ENCODE measurements at regions not wholly inside any gene's neighbourhood (a gene's known extent, or its start where the extent isn't known, plus 50 kb on each side); places are given as distances from the start of the nearest gene placed in this dataset.
A peak's percentile ranks its signal among the peaks of the same experiment; 100 is the strongest.

GRCh38 chr15:66842710-66843441 is 140.8 kb downstream of the SMAD6 start:
- peaks cover 24% of the 10 kb centered on the region for H3K4me1 ChIP-seq (ENCODE audit: insufficient read depth, low read length)
- H3K27ac ChIP-seq (ENCODE audit: low read depth, low read length), result peak overlapping the region; percentile 35
- no peaks in the 10 kb centered on the region for H3K27me3 ChIP-seq (ENCODE audit: control insufficient read depth in 1 of 2, insufficient read depth in 2 of 2, low read length in 2 of 2)
- H3K4me3 ChIP-seq (ENCODE audit: low read depth in 1 of 2, low read length in 2 of 2), result peak overlapping the region; percentile 21 to 30
- H3K9ac ChIP-seq (ENCODE audit: low read length), result peak overlapping the region; percentile 19
- no peaks in the 10 kb centered on the region for H3K9me3 ChIP-seq (ENCODE audit: low read length)
- no peaks in the 10 kb centered on the region for H3K36me3 ChIP-seq (ENCODE audit: insufficient read depth, low read length)

- H3K9ac ChIP-seq (ENCODE audit: low read length), result no peak overlapping the region
- H3K27ac ChIP-seq (ENCODE audit: low read depth, low read length), result peak overlapping the region; percentile 35
Measured at GRCh38 chr15:66843581-66843980, 141.5 kb downstream of the SMAD6 start.

GRCh38 chr15:66844041-66844746 is 142.2 kb downstream of the SMAD6 start:
- Histone ChIP-seq H3K4me3 (ENCODE audit: low read depth in 1 of 2, low read length in 2 of 2) (no peak overlapping the region), H3K9ac (ENCODE audit: low read length) (no peak overlapping the region), H3K27ac (ENCODE audit: low read depth, low read length) (no peak overlapping the region), H3K9me3 (ENCODE audit: low read length) (no peaks in the 10 kb centered on the region), H3K27me3 (ENCODE audit: control insufficient read depth in 1 of 2, insufficient read depth in 2 of 2, low read length in 2 of 2) (no peaks in the 10 kb centered on the region), H3K4me1 (ENCODE audit: insufficient read depth, low read length) (peaks cover 24% of the 10 kb centered on the region), H3K36me3 (ENCODE audit: insufficient read depth, low read length) (no peaks in the 10 kb centered on the region)

More at GRCh38 chr15:66843581-66843980, 141.5 kb downstream of the SMAD6 start:
- Histone ChIP-seq H3K4me1 (ENCODE audit: insufficient read depth, low read length) (peaks cover 24% of the 10 kb centered on the region), H3K4me3 (ENCODE audit: low read depth in 1 of 2, low read length in 2 of 2) (peak overlapping the region in 1 of 2 donors; percentile 30), H3K36me3 (ENCODE audit: insufficient read depth, low read length) (no peaks in the 10 kb centered on the region), H3K27me3 (ENCODE audit: control insufficient read depth in 1 of 2, insufficient read depth in 2 of 2, low read length in 2 of 2) (no peaks in the 10 kb centered on the region), H3K9me3 (ENCODE audit: low read length) (no peaks in the 10 kb centered on the region)

GRCh38 chr15:66844747-66845145 is 142.7 kb downstream of the SMAD6 start:
- Histone ChIP-seq H3K9me3 (ENCODE audit: low read length) (no peaks in the 10 kb centered on the region), H3K27ac (ENCODE audit: low read depth, low read length) (no peak overlapping the region)

GRCh38 chr15:66845266-66845785 is 143.3 kb downstream of the SMAD6 start:
- Histone ChIP-seq H3K9ac (ENCODE audit: low read length) (no peak overlapping the region), H3K4me3 (ENCODE audit: low read depth in 1 of 2, low read length in 2 of 2) (no peak overlapping the region), H3K9me3 (ENCODE audit: low read length) (no peaks in the 10 kb centered on the region), H3K4me1 (ENCODE audit: insufficient read depth, low read length) (peaks cover 25% of the 10 kb centered on the region), H3K27me3 (ENCODE audit: control insufficient read depth in 1 of 2, insufficient read depth in 2 of 2, low read length in 2 of 2) (no peaks in the 10 kb centered on the region), H3K27ac (ENCODE audit: low read depth, low read length) (no peak overlapping the region), H3K36me3 (ENCODE audit: insufficient read depth, low read length) (no peaks in the 10 kb centered on the region)

More at GRCh38 chr15:66844747-66845145, 142.7 kb downstream of the SMAD6 start:
- Histone ChIP-seq H3K4me3 (ENCODE audit: low read depth in 1 of 2, low read length in 2 of 2) (no peak overlapping the region), H3K27me3 (ENCODE audit: control insufficient read depth in 1 of 2, insufficient read depth in 2 of 2, low read length in 2 of 2) (no peaks in the 10 kb centered on the region), H3K36me3 (ENCODE audit: insufficient read depth, low read length) (no peaks in the 10 kb centered on the region), H3K9ac (ENCODE audit: low read length) (no peak overlapping the region), H3K4me1 (ENCODE audit: insufficient read depth, low read length) (peaks cover 24% of the 10 kb centered on the region)

- H3K27ac ChIP-seq (ENCODE audit: low read depth, low read length), result no peak overlapping the region
- H3K9me3 ChIP-seq (ENCODE audit: low read length), result no peaks in the 10 kb centered on the region
- no peaks in the 10 kb centered on the region for H3K27me3 ChIP-seq (ENCODE audit: control insufficient read depth in 1 of 2, insufficient read depth in 2 of 2, low read length in 2 of 2)
- no peak overlapping the region for H3K4me3 ChIP-seq (ENCODE audit: low read depth in 1 of 2, low read length in 2 of 2)
- no peak overlapping the region for H3K9ac ChIP-seq (ENCODE audit: low read length)
- peaks cover 32% of the 10 kb centered on the region for H3K4me1 ChIP-seq (ENCODE audit: insufficient read depth, low read length)
- H3K36me3 ChIP-seq (ENCODE audit: insufficient read depth, low read length), result no peaks in the 10 kb centered on the region
Measured at GRCh38 chr15:66846031-66846430, 144.0 kb downstream of the SMAD6 start.

- Histone ChIP-seq H3K9me3 (ENCODE audit: low read length) (no peaks in the 10 kb centered on the region), H3K36me3 (ENCODE audit: insufficient read depth, low read length) (no peaks in the 10 kb centered on the region), H3K4me3 (ENCODE audit: low read depth in 1 of 2, low read length in 2 of 2) (no peak overlapping the region), H3K9ac (ENCODE audit: low read length) (no peak overlapping the region), H3K27me3 (ENCODE audit: control insufficient read depth in 1 of 2, insufficient read depth in 2 of 2, low read length in 2 of 2) (no peaks in the 10 kb centered on the region), H3K4me1 (ENCODE audit: insufficient read depth, low read length) (peaks cover 35% of the 10 kb centered on the region), H3K27ac (ENCODE audit: low read depth, low read length) (no peak overlapping the region)
Measured at GRCh38 chr15:66846811-66847210, 144.8 kb downstream of the SMAD6 start.

GRCh38 chr15:66847565-66847991 is 145.5 kb downstream of the SMAD6 start:
- Histone ChIP-seq H3K36me3 (ENCODE audit: insufficient read depth, low read length) (no peaks in the 10 kb centered on the region), H3K27ac (ENCODE audit: low read depth, low read length) (no peak overlapping the region), H3K27me3 (ENCODE audit: control insufficient read depth in 1 of 2, insufficient read depth in 2 of 2, low read length in 2 of 2) (no peaks in the 10 kb centered on the region), H3K4me1 (ENCODE audit: insufficient read depth, low read length) (peaks cover 33% of the 10 kb centered on the region), H3K9me3 (ENCODE audit: low read length) (no peaks in the 10 kb centered on the region), H3K4me3 (ENCODE audit: low read depth in 1 of 2, low read length in 2 of 2) (no peak overlapping the region), H3K9ac (ENCODE audit: low read length) (no peak overlapping the region)

GRCh38 chr15:66848116-66848515 is 146.1 kb downstream of the SMAD6 start:
- Histone ChIP-seq H3K4me1 (ENCODE audit: insufficient read depth, low read length) (peaks cover 31% of the 10 kb centered on the region), H3K9ac (ENCODE audit: low read length) (no peak overlapping the region), H3K27ac (ENCODE audit: low read depth, low read length) (no peak overlapping the region), H3K9me3 (ENCODE audit: low read length) (no peaks in the 10 kb centered on the region), H3K36me3 (ENCODE audit: insufficient read depth, low read length) (no peaks in the 10 kb centered on the region), H3K27me3 (ENCODE audit: control insufficient read depth in 1 of 2, insufficient read depth in 2 of 2, low read length in 2 of 2) (no peaks in the 10 kb centered on the region), H3K4me3 (ENCODE audit: low read depth in 1 of 2, low read length in 2 of 2) (no peak overlapping the region)

- Histone ChIP-seq H3K9me3 (ENCODE audit: low read length) (no peaks in the 10 kb centered on the region), H3K4me3 (ENCODE audit: low read depth in 1 of 2, low read length in 2 of 2) (no peak overlapping the region), H3K9ac (ENCODE audit: low read length) (no peak overlapping the region), H3K27ac (ENCODE audit: low read depth, low read length) (no peak overlapping the region), H3K27me3 (ENCODE audit: control insufficient read depth in 1 of 2, insufficient read depth in 2 of 2, low read length in 2 of 2) (no peaks in the 10 kb centered on the region), H3K4me1 (ENCODE audit: insufficient read depth, low read length) (peaks cover 24% of the 10 kb centered on the region), H3K36me3 (ENCODE audit: insufficient read depth, low read length) (no peaks in the 10 kb centered on the region)
Measured at GRCh38 chr15:66848686-66849392, 146.8 kb downstream of the SMAD6 start.

- no peaks in the 10 kb centered on the region for H3K36me3 ChIP-seq (ENCODE audit: insufficient read depth, low read length)
- H3K27ac ChIP-seq (ENCODE audit: low read depth, low read length), result no peak overlapping the region
- H3K27me3 ChIP-seq (ENCODE audit: control insufficient read depth in 1 of 2, insufficient read depth in 2 of 2, low read length in 2 of 2), result no peaks in the 10 kb centered on the region
- H3K4me3 ChIP-seq (ENCODE audit: low read depth in 1 of 2, low read length in 2 of 2), result no peak overlapping the region
- H3K9ac ChIP-seq (ENCODE audit: low read length), result no peak overlapping the region
- H3K4me1 ChIP-seq (ENCODE audit: insufficient read depth, low read length), result peaks cover 21% of the 10 kb centered on the region
- no peaks in the 10 kb centered on the region for H3K9me3 ChIP-seq (ENCODE audit: low read length)
Measured at GRCh38 chr15:66849393-66849745, 147.3 kb downstream of the SMAD6 start.
